ENCODE measurements at regions not wholly inside any gene's neighbourhood (a gene's known extent, or its start where the extent isn't known, plus 50 kb on each side); places are given as distances from the start of the nearest gene placed in this dataset.

DNA sequence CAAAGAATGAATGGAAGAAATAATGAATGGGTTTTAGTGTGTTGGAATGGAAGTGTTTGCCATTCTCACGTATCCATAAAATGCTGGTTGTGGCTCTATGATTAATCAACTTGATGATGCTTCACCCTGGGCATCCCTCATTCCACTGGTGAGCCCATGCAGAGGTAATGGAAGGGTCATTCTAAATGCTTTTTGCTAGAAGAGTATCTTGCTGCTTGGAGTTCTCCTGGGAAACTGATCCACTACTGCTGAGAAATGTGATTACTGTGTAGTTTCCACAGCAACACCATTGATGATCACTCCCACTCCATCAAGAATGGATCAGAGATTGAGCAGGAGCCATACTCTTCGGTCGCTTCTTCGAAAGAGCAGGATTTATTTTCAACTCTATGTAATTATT is 101.6 kb downstream of the ARL5B start:
- no peak for TF ChIP-seq CTCF (conservative IDR thresholded peaks at IDR 0.05; ENCODE audit: low read depth)
- DNase-seq (ENCODE audit: low spot score): no peak
- ChIA-PET CTCF (no interaction called here), POLR2A (ENCODE audit: low non-redundant PET) (no interaction called here)
- no peak overlapping the region for H3K27ac ChIP-seq

DNA sequence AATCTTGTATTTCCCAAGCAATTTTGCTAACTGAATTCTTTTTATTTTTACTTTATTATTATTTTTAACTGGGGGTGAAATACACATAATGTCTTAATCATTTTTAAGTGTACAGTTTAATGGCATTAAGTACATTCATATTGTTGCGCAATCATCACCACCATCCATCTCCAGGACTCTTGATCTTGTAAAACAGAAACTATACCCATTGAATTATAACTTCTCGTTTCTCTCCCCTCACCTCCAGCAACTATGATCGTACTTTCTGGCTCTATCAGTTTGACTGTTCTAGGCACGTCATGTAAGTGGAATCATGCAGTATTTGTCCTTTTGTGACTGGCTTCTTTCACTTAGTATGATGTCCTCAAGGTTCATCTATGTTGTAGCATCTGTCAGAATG is 108.8 kb downstream of the ARL5B start:
- no peak for DNase-seq (ENCODE audit: low spot score)
- POLR2A ChIA-PET (ENCODE audit: low non-redundant PET): no interaction called here
- H3K27ac ChIP-seq: no peak overlapping the region
- TF ChIP-seq CTCF (conservative IDR thresholded peaks at IDR 0.05; ENCODE audit: low read depth): no peak
- CTCF ChIA-PET: no interaction called here

DNA sequence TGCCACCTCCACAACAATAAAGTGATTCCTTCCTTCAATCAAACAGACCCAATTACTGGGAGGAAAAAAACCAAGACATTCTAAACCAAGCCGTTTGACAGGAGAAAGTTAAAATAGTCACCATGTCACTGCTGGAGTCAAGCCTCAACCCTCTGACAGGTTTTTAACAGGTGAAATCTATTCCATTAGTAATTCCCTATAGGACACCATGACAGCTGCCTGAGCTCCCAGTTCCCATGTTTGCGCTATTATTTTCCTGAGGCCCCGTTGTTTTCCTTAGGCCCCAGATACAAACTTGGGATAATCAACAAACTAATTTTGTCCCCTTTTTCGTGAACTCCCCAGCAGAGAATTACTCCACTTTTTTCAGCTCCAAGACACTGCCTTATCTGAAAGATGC is 113.9 kb downstream of the ARL5B start:
- no peak for DNase-seq (ENCODE audit: low spot score)
- POLR2A ChIA-PET (ENCODE audit: low non-redundant PET): no interaction called here
- TF ChIP-seq CTCF (conservative IDR thresholded peaks at IDR 0.05; ENCODE audit: low read depth): no peak
- CTCF ChIA-PET: no interaction called here
- H3K27ac ChIP-seq: no peak overlapping the region

DNA sequence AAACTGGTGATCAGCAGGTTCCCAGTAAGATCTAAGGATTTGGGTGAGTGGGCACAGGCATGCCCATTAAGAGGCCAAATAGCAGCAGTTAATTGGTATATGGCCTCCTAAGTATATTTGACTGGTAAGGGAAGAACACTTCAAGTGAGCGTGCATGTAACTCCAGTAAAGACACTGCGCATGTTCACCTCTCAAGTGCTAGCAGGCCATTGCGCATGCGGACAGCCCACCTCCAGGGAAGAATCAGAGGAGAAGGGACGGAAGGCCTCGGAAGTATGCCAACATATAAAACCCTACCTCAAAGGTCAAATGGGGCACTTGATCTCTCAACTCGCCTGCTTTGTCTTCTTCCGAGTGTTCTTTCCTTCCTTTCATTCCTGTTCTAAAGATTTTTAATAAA is 118.0 kb downstream of the ARL5B start:
- no peak for TF ChIP-seq CTCF (conservative IDR thresholded peaks at IDR 0.05; ENCODE audit: low read depth)
- POLR2A ChIA-PET (ENCODE audit: low non-redundant PET): no interaction called here
- H3K27ac ChIP-seq: no peak overlapping the region
- DNase-seq (ENCODE audit: low spot score): no peak
- CTCF ChIA-PET: no interaction called here

- CTCF ChIA-PET: no interaction called here
- POLR2A ChIA-PET (ENCODE audit: low non-redundant PET): no interaction called here
- DNase-seq (ENCODE audit: low spot score): no peak
- no peak for TF ChIP-seq CTCF (conservative IDR thresholded peaks at IDR 0.05; ENCODE audit: low read depth)
- no peak overlapping the region for H3K27ac ChIP-seq
These were observed 127.2 kb downstream of the ARL5B start for GRCh38 chr10:18786478-18786877.

DNA sequence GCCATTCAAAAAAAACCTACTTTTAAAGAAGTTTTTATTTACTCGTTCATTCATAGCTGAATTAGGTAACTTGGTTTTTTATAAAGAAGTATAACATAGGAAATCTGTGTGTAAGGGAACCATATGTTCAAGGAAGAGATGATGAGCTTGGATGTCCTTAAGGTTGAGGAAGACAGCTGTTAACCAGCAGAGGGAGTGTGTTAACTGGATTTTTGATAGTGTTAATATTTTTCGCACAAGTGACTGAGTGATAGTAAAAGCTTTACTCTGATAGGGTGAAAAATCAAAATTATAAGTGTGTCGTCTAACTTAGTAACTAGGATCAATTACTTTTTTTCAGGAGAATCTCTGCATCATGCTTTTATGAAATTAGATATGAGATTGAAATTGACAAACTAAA is 134.7 kb downstream of the ARL5B start:
- TF ChIP-seq CTCF (conservative IDR thresholded peaks at IDR 0.05; ENCODE audit: low read depth): peak; percentile 29
- ChIA-PET CTCF (interaction anchor here (0.6 kb wide), 1 partner anchor 307 kb away, joined by 3 read pairs; no protein-coding TSS in a partner anchor), POLR2A (ENCODE audit: low non-redundant PET) (no interaction called here)
- H3K27ac ChIP-seq: no peak overlapping the region
- peak; percentile 4 for DNase-seq (ENCODE audit: low spot score)

DNA sequence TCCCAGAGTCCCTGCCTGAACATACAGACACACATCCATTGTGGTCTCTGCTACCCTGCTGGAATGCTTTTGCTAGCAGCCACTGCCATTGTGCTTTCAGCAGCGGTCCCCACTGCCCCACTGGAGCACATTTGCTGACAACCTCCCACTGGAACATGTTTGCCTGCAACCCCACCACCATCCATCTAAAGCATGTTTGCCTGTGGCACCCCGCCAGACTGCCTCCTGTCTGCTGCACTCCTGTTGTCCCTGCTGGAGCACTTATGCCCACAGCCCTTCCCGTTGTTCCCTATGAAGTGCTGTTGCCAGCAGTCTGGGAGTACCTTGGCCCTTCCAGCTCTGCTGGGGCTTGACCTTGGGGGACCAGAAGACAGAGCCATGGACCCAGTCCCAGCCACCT is 136.3 kb downstream of the ARL5B start:
- DNase-seq (ENCODE audit: low spot score): no peak
- ChIA-PET POLR2A (ENCODE audit: low non-redundant PET) (no interaction called here), CTCF (no interaction called here)
- TF ChIP-seq CTCF (conservative IDR thresholded peaks at IDR 0.05; ENCODE audit: low read depth): no peak
- H3K27ac ChIP-seq: no peak overlapping the region
